ENCODE measurements at regions not wholly inside any gene's neighbourhood (a gene's known extent, or its start where the extent isn't known, plus 50 kb on each side); places are given as distances from the start of the nearest gene placed in this dataset.
A peak's percentile ranks its signal among the peaks of the same experiment; 100 is the strongest.
"Not testable (repeated sequence)": the region's sequence is repeated elsewhere in the genome, so short reads cannot be mapped to it uniquely, and the experiment has no call there.

- DNase-seq: no peak
- H3K4me1 Mint-ChIP-seq (ENCODE audit: low read depth): peaks cover 55% of the 10 kb centered on the region
- no peaks in the 10 kb centered on the region for H3K9me3 Mint-ChIP-seq
- no peak for TF ChIP-seq CTCF (IDR thresholded peaks at IDR 0.05)
- H3K27ac Mint-ChIP-seq: peak overlapping the region; percentile 72
- H3K36me3 Mint-ChIP-seq (ENCODE audit: low read depth): 0 out of 2 replicates have a peak, but pooled peaks cover 5% of the 10 kb centered on the region
- no peaks in the 10 kb centered on the region for H3K27me3 Mint-ChIP-seq (ENCODE audit: insufficient read depth)
- H3K4me3 Mint-ChIP-seq: peak overlapping the region; percentile 13; the same call in 1 of the 2 replicates
Observed at GRCh38 chr2:224102991-224103390, 63.9 kb upstream of the SERPINE2 start.

DNA sequence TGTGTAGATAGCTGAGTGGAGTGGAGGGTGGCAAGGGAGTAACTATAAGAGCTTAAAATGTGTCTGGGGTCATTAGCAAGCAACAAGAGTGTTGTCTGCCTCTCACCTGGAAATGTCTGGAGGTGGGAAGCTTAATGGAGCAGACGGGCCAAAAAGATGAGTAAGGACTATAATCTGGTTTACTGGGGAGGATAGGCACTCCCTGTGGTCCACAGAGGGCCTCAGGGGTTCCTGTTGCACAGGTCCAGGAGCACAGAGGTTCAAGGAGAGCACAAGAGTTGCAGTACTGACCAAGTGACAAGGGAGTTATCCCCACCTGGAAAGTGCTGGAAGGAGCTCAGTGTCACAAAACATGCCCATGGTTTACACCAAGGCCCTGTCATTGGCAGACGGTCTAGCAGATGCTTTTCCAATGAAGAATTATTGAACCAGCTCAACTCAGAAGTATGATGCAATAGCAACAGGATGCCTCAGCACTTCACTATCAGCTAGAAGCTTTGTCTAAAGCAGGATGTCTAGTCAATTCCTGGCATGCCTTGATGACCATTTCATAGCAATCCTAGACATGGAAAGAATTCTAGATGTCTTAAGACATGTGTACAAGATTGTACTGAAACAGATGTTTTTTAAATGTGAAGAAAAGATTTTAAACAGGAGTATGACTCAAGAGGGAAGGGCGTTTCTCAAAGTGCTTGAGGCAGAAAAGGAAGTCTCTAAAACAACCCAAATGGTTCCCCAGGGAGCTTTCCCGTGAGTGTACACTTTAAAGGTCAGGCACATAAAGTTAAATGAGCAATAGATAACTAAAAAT is 62.9 kb upstream of the SERPINE2 start:
- Mint-ChIP-seq H3K36me3 (ENCODE audit: low read depth) (0 out of 2 replicates have a peak, but pooled peaks cover 5% of the 10 kb centered on the region), H3K9me3 (no peaks in the 10 kb centered on the region), H3K4me3 (peak overlapping the region; percentile 13), H3K27me3 (ENCODE audit: insufficient read depth) (no peaks in the 10 kb centered on the region), H3K27ac (peak overlapping the region; percentile 74), H3K4me1 (ENCODE audit: low read depth) (peaks cover 55% of the 10 kb centered on the region)
- DNase-seq: peak; percentile 96
- no peak for TF ChIP-seq CTCF (IDR thresholded peaks at IDR 0.05)

DNA sequence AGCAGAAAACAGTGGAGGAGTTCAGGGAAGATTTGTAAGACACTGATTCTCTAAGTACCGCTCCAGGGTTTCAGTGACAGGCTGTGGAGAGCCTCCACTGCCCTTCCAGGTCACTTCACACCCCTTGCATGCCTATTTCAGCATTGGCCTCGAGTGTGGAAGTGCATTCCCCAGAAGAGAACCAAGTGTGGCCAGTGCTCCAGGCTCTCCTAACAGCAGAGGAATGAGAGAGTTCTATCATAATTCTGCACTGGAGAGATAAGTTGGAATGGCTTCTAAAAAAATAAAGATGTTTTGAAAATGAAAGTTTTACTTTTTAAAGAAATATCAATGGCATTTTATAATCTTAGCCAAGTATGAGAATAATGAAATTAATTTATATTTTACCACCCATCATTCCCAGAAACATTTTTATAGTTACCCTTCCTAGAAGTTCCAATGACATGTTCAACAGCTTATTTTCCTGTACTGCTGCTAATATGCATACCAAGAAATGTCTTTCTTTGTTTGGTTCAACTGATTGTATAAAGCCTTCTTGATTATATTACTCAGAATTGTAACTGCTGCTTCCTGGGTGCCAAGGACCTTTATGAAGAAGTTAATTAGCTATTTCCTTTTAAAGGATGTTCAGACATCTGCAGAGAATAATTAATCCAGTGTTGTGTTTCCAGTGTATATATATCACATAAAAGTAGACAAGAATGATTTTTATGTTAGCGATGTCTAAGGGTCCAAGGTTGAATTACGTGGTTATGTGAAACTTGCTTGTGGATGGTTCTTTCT is 61.0 kb upstream of the SERPINE2 start:
- no peak for DNase-seq
- peaks cover 14% of the 10 kb centered on the region for H3K36me3 Mint-ChIP-seq (ENCODE audit: low read depth)
- no peak overlapping the region for H3K27ac Mint-ChIP-seq
- TF ChIP-seq CTCF (IDR thresholded peaks at IDR 0.05): no peak
- no peaks in the 10 kb centered on the region for H3K27me3 Mint-ChIP-seq (ENCODE audit: insufficient read depth)
- H3K9me3 Mint-ChIP-seq: no peaks in the 10 kb centered on the region
- H3K4me1 Mint-ChIP-seq (ENCODE audit: low read depth): peaks cover 62% of the 10 kb centered on the region
- no peak overlapping the region for H3K4me3 Mint-ChIP-seq

DNA sequence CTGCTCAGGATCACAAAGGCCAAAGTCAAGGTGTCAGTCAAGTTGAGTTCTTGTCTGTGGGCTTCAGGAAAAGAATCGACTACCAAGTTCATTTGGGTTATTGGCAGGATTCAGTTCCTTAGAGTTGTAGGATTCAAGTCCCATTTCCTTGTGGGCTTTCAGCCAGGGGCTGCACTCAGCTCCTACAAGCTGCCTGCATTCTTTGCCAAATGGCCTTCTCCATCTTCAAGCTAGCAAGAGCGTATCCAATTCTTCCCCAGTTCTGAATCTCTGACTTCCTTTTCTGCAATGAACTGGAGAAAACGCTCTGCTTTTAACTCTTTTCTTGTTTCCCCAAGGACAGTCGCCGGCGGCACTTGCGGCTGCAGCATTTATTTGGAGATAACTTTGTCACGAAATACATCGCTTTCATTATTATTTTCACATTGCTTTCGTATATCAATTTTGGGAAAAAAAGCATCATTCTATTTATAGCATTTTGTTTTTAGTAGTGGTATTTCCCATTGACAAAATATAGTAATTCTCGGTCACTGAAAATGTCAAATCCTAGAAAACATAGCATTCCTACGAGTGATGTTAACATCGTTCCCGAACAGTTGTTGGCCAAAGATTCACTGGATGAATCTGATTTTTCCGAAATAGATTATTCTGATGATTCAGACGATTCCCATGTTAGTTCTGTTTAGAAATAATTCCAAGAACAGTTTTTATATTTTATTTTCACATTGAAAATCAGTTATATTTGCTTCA is 59.6 kb upstream of the SERPINE2 start:
- Mint-ChIP-seq H3K9me3 (no peaks in the 10 kb centered on the region), H3K27ac (no peak overlapping the region), H3K4me3 (no peak overlapping the region), H3K4me1 (ENCODE audit: low read depth) (peaks cover 62% of the 10 kb centered on the region), H3K36me3 (ENCODE audit: low read depth) (peaks cover 9% of the 10 kb centered on the region), H3K27me3 (ENCODE audit: insufficient read depth) (no peaks in the 10 kb centered on the region)
- no peak for TF ChIP-seq CTCF (IDR thresholded peaks at IDR 0.05)
- DNase-seq: no peak

- Mint-ChIP-seq H3K27me3 (ENCODE audit: insufficient read depth) (no peaks in the 10 kb centered on the region), H3K4me3 (no peak overlapping the region), H3K4me1 (ENCODE audit: low read depth) (peaks cover 23% of the 10 kb centered on the region), H3K27ac (no peak overlapping the region), H3K36me3 (ENCODE audit: low read depth) (peaks cover 9% of the 10 kb centered on the region), H3K9me3 (no peaks in the 10 kb centered on the region)
- DNase-seq: no peak
- TF ChIP-seq CTCF (IDR thresholded peaks at IDR 0.05): no peak
Observed at GRCh38 chr2:224094413-224094812, 55.3 kb upstream of the SERPINE2 start.

- H3K4me3 Mint-ChIP-seq; DNase-seq; H3K27me3 Mint-ChIP-seq (ENCODE audit: insufficient read depth); H3K36me3 Mint-ChIP-seq (ENCODE audit: low read depth); H3K27ac Mint-ChIP-seq; H3K9me3 Mint-ChIP-seq: not testable (repeated sequence)
- H3K4me1 Mint-ChIP-seq (ENCODE audit: low read depth): peaks cover 21% of the 10 kb centered on the region
Observed at GRCh38 chr2:224091671-224092070, 52.6 kb upstream of the SERPINE2 start.

GRCh38 chr2:224089606-224090005 is 50.5 kb upstream of the SERPINE2 start:
- not testable (repeated sequence) for DNase-seq; H3K36me3 Mint-ChIP-seq (ENCODE audit: low read depth); H3K27ac Mint-ChIP-seq; H3K9me3 Mint-ChIP-seq; H3K4me3 Mint-ChIP-seq; H3K27me3 Mint-ChIP-seq (ENCODE audit: insufficient read depth)
- peaks cover 13% of the 10 kb centered on the region for H3K4me1 Mint-ChIP-seq (ENCODE audit: low read depth)
